Activated B cell treated with CpG ODN at 0.5 μM for 24 hours (primary cell): ENCODE measurements at regions not wholly inside any gene's neighbourhood (a gene's known extent, or its start where the extent isn't known, plus 50 kb on each side); places are given as distances from the start of the nearest gene placed in this dataset.

Experiments used
- ATAC-seq: fragments of 200-7000 bp; cut with Tn5 transposase; one replicate; pipeline ENCODE4 v1.10.0; 2021; ENCODE audit warnings: low read depth, mild to moderate bottlenecking, moderate library complexity
- CTCF ChIA-PET: fragments of 350-600 bp; sonication (Branson Sonifier 250); formaldehyde crosslinking; loops from one replicate; lab custom pipeline; 2021; ENCODE audit warnings: antibody characterized with exemption; lab: Charles Lee
- POLR2A ChIA-PET: fragments of 350-600 bp; sonication (Branson Sonifier 250); formaldehyde crosslinking; loops from one replicate; lab custom pipeline; 2021; ENCODE audit warnings: antibody characterized with exemption; lab: Charles Lee
- DNase-seq: peaks from one replicate; pipeline ENCODE4 v3.0.0; 2022
- H3K27ac Mint-ChIP-seq: one replicate; pipeline ENCODE4 v1.8.0; 2020; ENCODE audit warnings: mixed read lengths
- H3K27me3 Mint-ChIP-seq: one replicate; pipeline ENCODE4 v1.8.0; 2021; ENCODE audit warnings: mixed read lengths
- H3K36me3 Mint-ChIP-seq: one replicate; pipeline ENCODE4 v1.8.0; 2021; ENCODE audit warnings: low read depth, mixed read lengths
- H3K4me1 Mint-ChIP-seq: one replicate; pipeline ENCODE4 v1.8.0; 2021; ENCODE audit warnings: mixed read lengths
- H3K4me3 Mint-ChIP-seq: one replicate; pipeline ENCODE4 v1.8.0; 2020; ENCODE audit warnings: mild to moderate bottlenecking, mixed read lengths
- H3K9me3 Mint-ChIP-seq: one replicate; pipeline ENCODE4 v1.8.0; 2020; ENCODE audit warnings: mixed read lengths
- intact Hi-C: fragments of 100-400 bp; cut with micrococcal nuclease; formaldehyde crosslinking; loops from one replicate; pipeline ENCODE4 v1.15.1; 2024
- TF ChIP-seq, protein P1 (sequence below): fragments of 200-600 bp; IDR thresholded peaks from one replicate; pipeline ENCODE4 v1.8.0; 2022; ENCODE audit warnings: antibody characterized with exemption, mild to moderate bottlenecking

- Mint-ChIP-seq H3K4me3 (no peak overlapping the region), H3K27me3 (no peaks in the 10 kb centered on the region), H3K27ac (no peak overlapping the region), H3K36me3 (no peaks in the 10 kb centered on the region), H3K4me1 (no peaks in the 10 kb centered on the region), H3K9me3 (peaks cover 2% of the 10 kb centered on the region)
- DNase-seq = no peak
- ATAC-seq = no peak
- TF ChIP-seq, protein P1, sequence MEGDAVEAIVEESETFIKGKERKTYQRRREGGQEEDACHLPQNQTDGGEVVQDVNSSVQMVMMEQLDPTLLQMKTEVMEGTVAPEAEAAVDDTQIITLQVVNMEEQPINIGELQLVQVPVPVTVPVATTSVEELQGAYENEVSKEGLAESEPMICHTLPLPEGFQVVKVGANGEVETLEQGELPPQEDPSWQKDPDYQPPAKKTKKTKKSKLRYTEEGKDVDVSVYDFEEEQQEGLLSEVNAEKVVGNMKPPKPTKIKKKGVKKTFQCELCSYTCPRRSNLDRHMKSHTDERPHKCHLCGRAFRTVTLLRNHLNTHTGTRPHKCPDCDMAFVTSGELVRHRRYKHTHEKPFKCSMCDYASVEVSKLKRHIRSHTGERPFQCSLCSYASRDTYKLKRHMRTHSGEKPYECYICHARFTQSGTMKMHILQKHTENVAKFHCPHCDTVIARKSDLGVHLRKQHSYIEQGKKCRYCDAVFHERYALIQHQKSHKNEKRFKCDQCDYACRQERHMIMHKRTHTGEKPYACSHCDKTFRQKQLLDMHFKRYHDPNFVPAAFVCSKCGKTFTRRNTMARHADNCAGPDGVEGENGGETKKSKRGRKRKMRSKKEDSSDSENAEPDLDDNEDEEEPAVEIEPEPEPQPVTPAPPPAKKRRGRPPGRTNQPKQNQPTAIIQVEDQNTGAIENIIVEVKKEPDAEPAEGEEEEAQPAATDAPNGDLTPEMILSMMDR = no peak
- ChIA-PET CTCF (no interaction called here), POLR2A (no interaction called here)
- intact Hi-C loops = no loop called here
Observed at GRCh38 chr3:147736226-147736625, 327.1 kb downstream of the ZIC1 start.

- no peak for DNase-seq
- intact Hi-C loops = no loop called here
- H3K4me3 Mint-ChIP-seq = no peak overlapping the region
- H3K9me3 Mint-ChIP-seq = peaks cover 2% of the 10 kb centered on the region
- POLR2A ChIA-PET = no interaction called here
- H3K4me1 Mint-ChIP-seq = no peaks in the 10 kb centered on the region
- TF ChIP-seq, protein P1 = no peak
- no peaks in the 10 kb centered on the region for H3K36me3 Mint-ChIP-seq
- no peaks in the 10 kb centered on the region for H3K27me3 Mint-ChIP-seq
- ATAC-seq = no peak
- H3K27ac Mint-ChIP-seq = no peak overlapping the region
- CTCF ChIA-PET = no interaction called here
Observed at GRCh38 chr3:147737376-147737775, 328.2 kb downstream of the ZIC1 start.

- Mint-ChIP-seq H3K4me1 (no peaks in the 10 kb centered on the region), H3K9me3 (no peaks in the 10 kb centered on the region), H3K4me3 (no peak overlapping the region), H3K27ac (no peak overlapping the region), H3K27me3 (no peaks in the 10 kb centered on the region), H3K36me3 (no peaks in the 10 kb centered on the region)
- POLR2A ChIA-PET = no interaction called here
- DNase-seq = no peak
- intact Hi-C loops = no loop called here
- no peak for ATAC-seq
- TF ChIP-seq, protein P1 = no peak
- CTCF ChIA-PET = no interaction called here
Observed at GRCh38 chr3:147740928-147741327, 331.8 kb downstream of the ZIC1 start.

DNA sequence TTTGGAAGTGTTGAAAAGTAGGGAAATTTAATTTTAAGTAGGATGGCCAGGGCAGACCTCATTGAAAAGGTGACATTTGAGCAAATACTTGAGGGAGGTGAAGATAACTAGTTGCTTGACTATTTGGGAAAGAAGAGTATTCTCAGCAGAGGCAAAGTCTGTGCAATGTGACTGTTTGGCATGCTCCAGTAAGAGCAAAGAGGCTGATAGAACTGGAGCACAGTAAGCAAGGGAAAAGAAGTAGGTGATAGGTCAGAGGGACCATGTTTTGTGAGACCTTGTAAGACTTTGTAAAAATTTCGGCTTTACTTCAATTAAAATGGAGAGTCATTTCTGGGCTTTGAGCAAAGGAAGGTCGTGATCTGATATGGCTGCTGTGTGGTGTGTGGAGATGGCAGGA, 335.8 kb downstream of the ZIC1 start:
- no peak for DNase-seq
- H3K36me3 Mint-ChIP-seq = no peaks in the 10 kb centered on the region
- no peak overlapping the region for H3K4me3 Mint-ChIP-seq
- ChIA-PET CTCF (no interaction called here), POLR2A (no interaction called here)
- H3K9me3 Mint-ChIP-seq = peaks cover 2% of the 10 kb centered on the region
- no peak overlapping the region for H3K27ac Mint-ChIP-seq
- H3K4me1 Mint-ChIP-seq = no peaks in the 10 kb centered on the region
- no peaks in the 10 kb centered on the region for H3K27me3 Mint-ChIP-seq
- ATAC-seq = no peak
- intact Hi-C loops = no loop called here
- TF ChIP-seq, protein P1 = no peak

DNA sequence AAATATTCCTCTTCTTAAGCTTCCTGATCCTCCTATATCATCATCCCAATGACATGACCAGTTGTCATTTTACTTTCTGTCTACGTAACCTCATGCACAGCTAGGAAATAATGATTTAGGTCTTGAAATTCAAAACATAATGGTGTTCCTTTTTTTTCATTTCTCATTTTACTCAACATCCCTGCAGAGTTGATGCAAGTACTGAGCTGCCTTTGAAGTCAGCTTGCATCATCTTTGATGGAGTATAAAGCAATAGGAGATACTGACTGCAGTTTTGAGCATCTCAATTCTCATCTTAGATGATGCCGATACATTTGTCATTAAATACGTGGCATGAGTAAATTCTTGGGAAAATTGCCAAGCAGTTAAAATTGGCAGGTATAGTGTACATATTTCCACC, 346.1 kb downstream of the ZIC1 start:
- no peaks in the 10 kb centered on the region for H3K36me3 Mint-ChIP-seq
- TF ChIP-seq, protein P1 = no peak
- DNase-seq (no peak), ATAC-seq (no peak)
- intact Hi-C loops = no loop called here
- H3K4me3 Mint-ChIP-seq = no peak overlapping the region
- H3K27me3 Mint-ChIP-seq = no peaks in the 10 kb centered on the region
- H3K27ac Mint-ChIP-seq = no peak overlapping the region
- H3K4me1 Mint-ChIP-seq = no peaks in the 10 kb centered on the region
- ChIA-PET POLR2A (no interaction called here), CTCF (no interaction called here)
- H3K9me3 Mint-ChIP-seq = peaks cover 2% of the 10 kb centered on the region
